ENCODE measurements at regions not wholly inside any gene's neighbourhood (a gene's known extent, or its start where the extent isn't known, plus 50 kb on each side); places are given as distances from the start of the nearest gene placed in this dataset.
A peak's percentile ranks its signal among the peaks of the same experiment; 100 is the strongest.

DNA sequence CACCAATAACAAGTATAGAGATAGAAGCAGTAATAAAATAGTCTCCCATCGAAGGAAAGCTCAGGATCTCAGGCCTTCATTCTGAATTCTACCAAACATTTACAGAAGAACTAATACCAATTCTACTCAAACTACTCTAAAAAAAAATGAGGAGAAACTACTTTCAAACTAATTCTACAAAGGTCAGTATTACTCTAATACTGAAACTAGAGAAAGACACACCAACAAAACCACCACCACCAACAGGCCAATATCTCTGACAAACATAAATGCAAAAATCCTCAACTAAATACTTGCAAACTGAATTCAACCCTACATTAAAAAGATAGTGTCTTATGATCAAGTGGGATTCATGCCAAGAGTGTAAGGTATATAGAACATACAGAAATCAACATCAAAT is 1078.4 kb downstream of the KCNT2 start:
- no peak for DNase-seq (ENCODE audit: low read depth)
- TF ChIP-seq, protein P1, sequence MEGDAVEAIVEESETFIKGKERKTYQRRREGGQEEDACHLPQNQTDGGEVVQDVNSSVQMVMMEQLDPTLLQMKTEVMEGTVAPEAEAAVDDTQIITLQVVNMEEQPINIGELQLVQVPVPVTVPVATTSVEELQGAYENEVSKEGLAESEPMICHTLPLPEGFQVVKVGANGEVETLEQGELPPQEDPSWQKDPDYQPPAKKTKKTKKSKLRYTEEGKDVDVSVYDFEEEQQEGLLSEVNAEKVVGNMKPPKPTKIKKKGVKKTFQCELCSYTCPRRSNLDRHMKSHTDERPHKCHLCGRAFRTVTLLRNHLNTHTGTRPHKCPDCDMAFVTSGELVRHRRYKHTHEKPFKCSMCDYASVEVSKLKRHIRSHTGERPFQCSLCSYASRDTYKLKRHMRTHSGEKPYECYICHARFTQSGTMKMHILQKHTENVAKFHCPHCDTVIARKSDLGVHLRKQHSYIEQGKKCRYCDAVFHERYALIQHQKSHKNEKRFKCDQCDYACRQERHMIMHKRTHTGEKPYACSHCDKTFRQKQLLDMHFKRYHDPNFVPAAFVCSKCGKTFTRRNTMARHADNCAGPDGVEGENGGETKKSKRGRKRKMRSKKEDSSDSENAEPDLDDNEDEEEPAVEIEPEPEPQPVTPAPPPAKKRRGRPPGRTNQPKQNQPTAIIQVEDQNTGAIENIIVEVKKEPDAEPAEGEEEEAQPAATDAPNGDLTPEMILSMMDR (conservative IDR thresholded peaks at IDR 0.05; ENCODE audit: low read depth, low read length): no peak
- H3K4me3 ChIP-seq (ENCODE audit: low read depth, low read length): no peak overlapping the region

DNA sequence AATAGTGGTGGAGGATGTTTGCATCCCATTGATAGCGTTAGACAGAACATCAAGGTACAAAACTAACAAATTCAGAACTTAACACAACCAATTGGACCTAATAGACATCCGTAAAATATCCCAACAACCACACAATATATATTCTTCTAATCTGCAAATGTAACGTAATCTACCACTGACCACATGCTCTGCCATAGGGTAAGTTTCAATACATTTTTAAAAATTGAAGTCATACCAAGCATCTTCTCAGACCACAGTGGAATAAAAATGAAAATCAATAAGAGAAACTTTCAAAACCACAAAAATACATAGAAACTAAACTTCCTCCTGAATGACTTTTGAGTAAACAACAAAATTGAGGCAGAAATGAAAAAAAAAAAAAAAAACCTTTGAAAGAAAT is 1087.5 kb downstream of the KCNT2 start:
- H3K4me3 ChIP-seq (ENCODE audit: low read depth, low read length): no peak overlapping the region
- no peak for DNase-seq (ENCODE audit: low read depth)
- TF ChIP-seq, protein P1 (conservative IDR thresholded peaks at IDR 0.05; ENCODE audit: low read depth, low read length): no peak

DNA sequence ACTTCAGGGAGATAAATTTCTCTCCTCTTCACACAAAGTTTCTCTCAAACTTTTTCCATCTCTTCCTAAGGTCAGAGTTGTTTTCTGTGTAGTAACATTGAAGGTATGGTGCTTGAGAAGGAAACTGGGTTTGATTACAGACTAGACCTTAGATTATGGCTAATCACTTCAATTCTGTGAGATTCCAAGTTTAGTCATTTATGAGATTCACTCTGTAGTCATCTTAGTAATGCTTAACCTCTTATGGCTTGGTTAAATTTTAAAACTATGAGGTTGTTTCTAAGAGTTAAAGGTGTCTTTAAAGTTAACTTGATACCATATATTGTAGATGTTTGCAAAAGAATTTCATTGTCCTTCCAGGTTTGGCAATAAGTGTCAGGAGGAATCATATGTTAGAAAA is 1092.2 kb downstream of the KCNT2 start:
- no peak overlapping the region for H3K4me3 ChIP-seq (ENCODE audit: low read depth, low read length)
- TF ChIP-seq, protein P1 (conservative IDR thresholded peaks at IDR 0.05; ENCODE audit: low read depth, low read length): no peak
- DNase-seq (ENCODE audit: low read depth): peak; percentile 6

DNA sequence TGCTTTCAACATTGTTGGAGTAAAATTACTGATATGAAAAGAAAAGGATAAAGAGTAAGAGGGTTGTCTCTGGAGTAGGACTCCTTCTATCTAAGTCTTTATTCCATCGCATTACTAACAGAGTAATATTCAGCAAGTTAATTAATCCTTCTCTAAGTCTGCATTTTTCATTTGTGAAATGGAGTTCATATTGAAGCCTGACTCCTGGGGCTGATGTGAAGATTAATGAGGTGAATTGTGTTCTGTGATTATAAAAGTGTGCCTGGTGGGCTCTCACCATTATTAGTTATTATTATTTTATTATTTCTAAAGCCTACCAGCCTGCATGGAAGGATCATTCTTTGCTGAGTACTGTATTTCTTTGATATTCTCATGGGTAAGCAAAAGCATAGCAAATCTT is 1096.7 kb downstream of the KCNT2 start:
- H3K4me3 ChIP-seq (ENCODE audit: low read depth, low read length): no peak overlapping the region
- no peak for DNase-seq (ENCODE audit: low read depth)
- TF ChIP-seq, protein P1 (conservative IDR thresholded peaks at IDR 0.05; ENCODE audit: low read depth, low read length): no peak

DNA sequence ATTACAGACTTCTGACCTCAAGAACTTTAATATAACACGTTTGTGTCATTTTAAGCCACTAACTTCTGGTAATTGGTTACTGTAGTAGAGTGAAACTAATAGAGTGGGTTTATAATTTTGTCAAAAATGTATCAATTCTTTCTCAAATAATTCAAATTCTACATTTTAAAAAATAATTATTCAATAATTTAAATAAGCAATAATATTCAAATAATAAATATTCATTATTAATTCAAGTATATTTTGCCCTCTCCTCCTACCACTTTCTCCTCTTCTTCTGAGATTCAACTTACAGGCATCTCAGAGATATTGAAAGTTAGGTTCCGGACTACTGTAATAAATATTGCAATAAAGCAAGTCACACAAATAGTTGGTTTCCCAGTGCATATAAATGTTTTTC is 1107.1 kb downstream of the KCNT2 start:
- H3K4me3 ChIP-seq (ENCODE audit: low read depth, low read length): no peak overlapping the region
- no peak for DNase-seq (ENCODE audit: low read depth)
- TF ChIP-seq, protein P1 (conservative IDR thresholded peaks at IDR 0.05; ENCODE audit: low read depth, low read length): no peak

DNA sequence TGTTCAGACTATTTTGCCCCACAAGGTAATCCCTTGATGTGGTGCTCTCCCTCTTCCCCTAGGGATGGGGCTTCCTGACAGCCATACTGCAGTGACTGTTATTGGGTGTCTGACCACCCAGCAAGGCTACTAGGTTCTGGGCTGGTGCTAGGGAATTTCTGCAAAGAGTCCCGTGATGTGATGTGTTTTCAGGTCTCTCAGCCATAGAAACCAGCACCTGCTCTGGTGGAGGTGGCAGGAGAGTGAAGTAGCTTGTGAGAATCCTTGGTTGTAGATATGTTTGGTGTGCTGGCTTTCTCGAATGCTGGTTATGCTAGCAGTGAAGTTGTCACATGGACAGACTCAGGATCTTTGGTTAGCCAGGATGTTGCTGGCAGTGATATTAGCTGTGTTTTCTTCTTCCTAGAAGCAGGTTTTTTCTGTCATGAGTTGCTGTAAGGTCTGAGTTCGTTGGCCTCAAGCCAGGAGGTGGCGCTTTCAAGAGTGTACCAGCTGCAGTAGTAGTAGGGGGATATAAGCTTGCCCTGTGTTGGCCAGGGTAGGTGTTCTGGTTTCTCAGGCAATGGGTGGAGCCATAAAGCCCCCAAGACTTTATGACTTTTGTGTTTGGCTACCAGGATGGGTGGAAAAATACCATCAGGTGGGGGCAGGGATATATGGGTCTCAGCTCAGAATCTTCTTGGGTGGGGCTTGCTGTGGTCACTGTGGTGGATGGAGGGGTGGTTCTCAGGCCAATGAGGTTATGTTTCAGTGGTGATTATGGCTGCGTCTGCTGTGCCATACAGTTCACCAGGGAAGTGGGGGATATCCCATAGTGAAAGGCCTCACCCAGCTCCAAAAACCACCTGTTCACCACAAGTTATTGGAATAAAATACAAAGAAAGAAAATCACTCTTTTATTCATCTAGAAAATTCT is 1112.3 kb downstream of the KCNT2 start:
- no peak for DNase-seq (ENCODE audit: low read depth)
- TF ChIP-seq, protein P1 (conservative IDR thresholded peaks at IDR 0.05; ENCODE audit: low read depth, low read length): no peak
- H3K4me3 ChIP-seq (ENCODE audit: low read depth, low read length): no peak overlapping the region

DNA sequence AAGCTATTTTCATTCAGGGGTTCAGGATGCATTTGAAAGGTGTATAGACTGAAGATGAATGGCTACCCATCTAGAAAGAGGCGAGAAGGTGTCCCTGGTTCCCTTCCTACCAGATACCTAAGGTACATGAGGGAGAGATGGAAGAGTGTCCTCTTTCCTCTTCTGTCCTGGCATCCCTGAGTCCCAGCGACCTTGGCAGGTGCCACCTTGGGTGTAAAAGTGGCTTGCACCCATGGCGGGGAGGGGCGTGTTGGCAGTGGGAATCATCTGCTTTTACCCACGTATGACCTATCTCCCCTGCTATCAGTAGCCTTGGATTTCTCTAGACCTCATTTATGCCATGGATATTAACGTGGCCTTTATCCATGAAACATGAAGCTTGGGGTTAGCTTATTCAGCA is 1126.1 kb downstream of the KCNT2 start:
- TF ChIP-seq, protein P1 (conservative IDR thresholded peaks at IDR 0.05; ENCODE audit: low read depth, low read length): no peak
- DNase-seq (ENCODE audit: low read depth): no peak

More for the DNA sequence above, 1126.1 kb downstream of the KCNT2 start:
- no peak overlapping the region for H3K4me3 ChIP-seq (ENCODE audit: low read depth, low read length)

Data from epithelial cell of proximal tubule (primary cell).